ENCODE measurements at regions not wholly inside any gene's neighbourhood (a gene's known extent, or its start where the extent isn't known, plus 50 kb on each side); places are given as distances from the start of the nearest gene placed in this dataset.

DNA sequence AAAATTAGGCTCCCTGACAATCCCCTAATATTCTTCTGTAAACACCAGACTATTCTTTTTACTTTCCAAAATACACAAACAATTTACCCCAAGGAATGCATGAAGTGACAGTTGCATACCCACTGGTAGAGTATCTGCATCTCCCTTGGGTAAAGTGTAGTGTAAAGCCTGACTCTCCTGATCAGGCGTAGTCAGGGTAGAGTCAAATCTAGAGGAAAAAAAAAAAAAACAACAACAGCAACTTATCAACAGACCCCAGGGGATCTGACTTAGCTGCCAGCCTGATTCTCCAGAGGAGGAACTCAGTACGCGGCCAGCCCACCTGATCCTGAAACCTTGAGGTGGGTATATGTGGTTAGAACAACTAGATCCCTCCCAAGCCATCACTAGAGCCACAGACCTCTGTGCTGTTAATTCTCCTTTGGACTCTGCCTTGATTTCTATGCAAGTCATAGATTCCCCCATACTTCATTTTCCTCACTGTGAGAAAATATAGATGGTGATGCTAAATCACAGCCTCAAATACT, 61.0 kb downstream of the ZNF608 start:
- Histone ChIP-seq H3K79me2 (ENCODE audit: control insufficient read depth, insufficient read depth, low read length) (no peaks in the 10 kb centered on the region), H4K20me1 (ENCODE audit: control insufficient read depth, extremely low read depth, insufficient read depth, low read length) (no peaks in the 10 kb centered on the region), H3K27me3 (ENCODE audit: control insufficient read depth, extremely low read depth, insufficient read depth, low read length) (no peaks in the 10 kb centered on the region), H2AFZ (ENCODE audit: control insufficient read depth, low read length) (no peak overlapping the region), H3K4me1 (ENCODE audit: control insufficient read depth, extremely low read depth, insufficient read depth, low read length) (no peaks in the 10 kb centered on the region), H3K9me3 (ENCODE audit: control insufficient read depth, low read depth, low read length) (no peaks in the 10 kb centered on the region), H3K36me3 (ENCODE audit: control insufficient read depth in 2 of 2, extremely low read depth in 1 of 2, insufficient read depth in 2 of 2, low read length in 2 of 2) (no peaks in the 10 kb centered on the region), H3K4me2 (ENCODE audit: control insufficient read depth, extremely low read depth, insufficient read depth, low read depth, low read length) (no peak overlapping the region), H3K9ac (ENCODE audit: control insufficient read depth, extremely low read depth, insufficient read depth, low read length) (no peak overlapping the region), H3K9me1 (ENCODE audit: control insufficient read depth, extremely low read depth, insufficient read depth, low read length) (no peaks in the 10 kb centered on the region), H3K4me3 (ENCODE audit: control insufficient read depth in 2 of 3, extremely low read depth in 1 of 3, insufficient read depth in 2 of 3, low read depth in 1 of 3, low read length in 3 of 3) (no peak overlapping the region), H3K27ac (ENCODE audit: control insufficient read depth, insufficient read depth, low read length) (no peak overlapping the region)
- DNase-seq (ENCODE audit: low read depth, low spot score) (no peak), FAIRE-seq (no peak)
- TF ChIP-seq, protein P1, sequence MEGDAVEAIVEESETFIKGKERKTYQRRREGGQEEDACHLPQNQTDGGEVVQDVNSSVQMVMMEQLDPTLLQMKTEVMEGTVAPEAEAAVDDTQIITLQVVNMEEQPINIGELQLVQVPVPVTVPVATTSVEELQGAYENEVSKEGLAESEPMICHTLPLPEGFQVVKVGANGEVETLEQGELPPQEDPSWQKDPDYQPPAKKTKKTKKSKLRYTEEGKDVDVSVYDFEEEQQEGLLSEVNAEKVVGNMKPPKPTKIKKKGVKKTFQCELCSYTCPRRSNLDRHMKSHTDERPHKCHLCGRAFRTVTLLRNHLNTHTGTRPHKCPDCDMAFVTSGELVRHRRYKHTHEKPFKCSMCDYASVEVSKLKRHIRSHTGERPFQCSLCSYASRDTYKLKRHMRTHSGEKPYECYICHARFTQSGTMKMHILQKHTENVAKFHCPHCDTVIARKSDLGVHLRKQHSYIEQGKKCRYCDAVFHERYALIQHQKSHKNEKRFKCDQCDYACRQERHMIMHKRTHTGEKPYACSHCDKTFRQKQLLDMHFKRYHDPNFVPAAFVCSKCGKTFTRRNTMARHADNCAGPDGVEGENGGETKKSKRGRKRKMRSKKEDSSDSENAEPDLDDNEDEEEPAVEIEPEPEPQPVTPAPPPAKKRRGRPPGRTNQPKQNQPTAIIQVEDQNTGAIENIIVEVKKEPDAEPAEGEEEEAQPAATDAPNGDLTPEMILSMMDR (optimal IDR thresholded peaks at IDR 0.05 in 1 of 3, IDR thresholded peaks at IDR 0.05 in 1 of 3, conservative IDR thresholded peaks at IDR 0.05 in 1 of 3; ENCODE audit: extremely low read depth in 1 of 3, insufficient read depth in 2 of 3, low read length in 3 of 3) = no peak
- TF ChIP-seq EZH2 (IDR thresholded peaks at IDR 0.05; ENCODE audit: low read length) = no peak
- dilution Hi-C loops (cut with MboI; ENCODE audit: extremely low pct_ligation_motif_present, low sequenced_read_pairs) = no loop called here

DNA sequence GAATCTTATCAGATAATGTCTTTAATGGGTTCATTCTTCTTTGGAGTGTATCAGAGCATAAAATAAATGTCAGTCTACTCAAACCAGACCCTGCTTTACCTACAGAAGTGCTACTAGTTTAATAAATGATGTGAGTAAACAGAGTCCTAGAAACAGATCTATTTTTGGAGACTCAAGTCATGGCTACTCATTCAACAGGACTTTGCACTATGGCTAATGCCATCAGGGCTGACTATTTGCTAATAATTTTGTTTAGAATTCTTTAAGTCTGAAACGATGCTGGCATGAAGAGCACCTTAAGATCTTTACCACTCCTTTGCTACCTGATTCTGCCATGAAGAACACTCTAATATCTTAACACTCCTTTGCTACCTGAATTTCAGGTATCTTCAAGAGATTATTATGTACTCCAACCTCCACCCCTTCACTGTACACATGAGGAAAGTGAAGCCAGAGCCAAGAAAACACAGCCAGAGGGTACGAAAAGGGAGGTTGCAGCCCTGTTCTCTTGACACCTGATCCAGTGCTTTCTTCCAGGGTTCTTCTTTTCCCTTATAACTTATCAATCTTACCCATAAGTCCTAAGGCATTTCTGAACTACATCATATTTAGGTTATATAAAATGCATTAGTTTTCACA, 62.4 kb downstream of the ZNF608 start:
- Histone ChIP-seq H3K27ac (ENCODE audit: control insufficient read depth, insufficient read depth, low read length) (no peak overlapping the region), H3K4me2 (ENCODE audit: control insufficient read depth, extremely low read depth, insufficient read depth, low read depth, low read length) (no peak overlapping the region)

More for the DNA sequence above, 62.4 kb downstream of the ZNF608 start:
- Histone ChIP-seq H4K20me1 (ENCODE audit: control insufficient read depth, extremely low read depth, insufficient read depth, low read length) (no peaks in the 10 kb centered on the region), H3K36me3 (ENCODE audit: control insufficient read depth in 2 of 2, extremely low read depth in 1 of 2, insufficient read depth in 2 of 2, low read length in 2 of 2) (no peaks in the 10 kb centered on the region), H3K4me3 (ENCODE audit: control insufficient read depth in 2 of 3, extremely low read depth in 1 of 3, insufficient read depth in 2 of 3, low read depth in 1 of 3, low read length in 3 of 3) (no peak overlapping the region), H3K4me1 (ENCODE audit: control insufficient read depth, extremely low read depth, insufficient read depth, low read length) (no peaks in the 10 kb centered on the region), H3K9ac (ENCODE audit: control insufficient read depth, extremely low read depth, insufficient read depth, low read length) (no peak overlapping the region), H3K79me2 (ENCODE audit: control insufficient read depth, insufficient read depth, low read length) (no peaks in the 10 kb centered on the region), H3K9me3 (ENCODE audit: control insufficient read depth, low read depth, low read length) (no peaks in the 10 kb centered on the region), H3K27me3 (ENCODE audit: control insufficient read depth, extremely low read depth, insufficient read depth, low read length) (no peaks in the 10 kb centered on the region), H3K9me1 (ENCODE audit: control insufficient read depth, extremely low read depth, insufficient read depth, low read length) (no peaks in the 10 kb centered on the region), H2AFZ (ENCODE audit: control insufficient read depth, low read length) (no peak overlapping the region)
- TF ChIP-seq EZH2 (IDR thresholded peaks at IDR 0.05; ENCODE audit: low read length) = no peak
- TF ChIP-seq, protein P1 (optimal IDR thresholded peaks at IDR 0.05 in 1 of 3, IDR thresholded peaks at IDR 0.05 in 1 of 3, conservative IDR thresholded peaks at IDR 0.05 in 1 of 3; ENCODE audit: extremely low read depth in 1 of 3, insufficient read depth in 2 of 3, low read length in 3 of 3) = no peak
- dilution Hi-C loops (cut with MboI; ENCODE audit: extremely low pct_ligation_motif_present, low sequenced_read_pairs) = no loop called here
- no peak for FAIRE-seq
- no peak for DNase-seq (ENCODE audit: low read depth, low spot score)

All from keratinocyte (primary cell).